ENCODE measurements at regions not wholly inside any gene's neighbourhood (a gene's known extent, or its start where the extent isn't known, plus 50 kb on each side); places are given as distances from the start of the nearest gene placed in this dataset.

DNA sequence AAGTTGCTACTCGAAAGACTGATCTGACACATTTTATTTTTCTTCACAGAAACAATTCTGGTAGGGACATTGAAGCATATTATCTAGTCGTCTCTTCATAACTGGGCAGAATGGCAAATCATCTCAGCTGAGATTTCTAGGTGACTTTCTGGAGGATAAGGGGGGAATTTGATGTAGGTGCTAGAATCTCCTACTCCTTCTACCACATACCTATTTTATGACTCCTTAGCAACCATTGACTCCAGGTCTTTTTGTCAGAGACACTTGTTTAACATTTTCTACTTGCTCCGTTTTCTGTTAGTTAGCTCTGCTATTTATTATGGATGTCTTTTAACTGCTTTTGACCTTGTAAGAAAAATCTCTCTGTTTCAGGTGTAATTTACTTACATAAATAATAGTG is 380.9 kb upstream of the SEMA3C start:
- TF ChIP-seq, protein P1, sequence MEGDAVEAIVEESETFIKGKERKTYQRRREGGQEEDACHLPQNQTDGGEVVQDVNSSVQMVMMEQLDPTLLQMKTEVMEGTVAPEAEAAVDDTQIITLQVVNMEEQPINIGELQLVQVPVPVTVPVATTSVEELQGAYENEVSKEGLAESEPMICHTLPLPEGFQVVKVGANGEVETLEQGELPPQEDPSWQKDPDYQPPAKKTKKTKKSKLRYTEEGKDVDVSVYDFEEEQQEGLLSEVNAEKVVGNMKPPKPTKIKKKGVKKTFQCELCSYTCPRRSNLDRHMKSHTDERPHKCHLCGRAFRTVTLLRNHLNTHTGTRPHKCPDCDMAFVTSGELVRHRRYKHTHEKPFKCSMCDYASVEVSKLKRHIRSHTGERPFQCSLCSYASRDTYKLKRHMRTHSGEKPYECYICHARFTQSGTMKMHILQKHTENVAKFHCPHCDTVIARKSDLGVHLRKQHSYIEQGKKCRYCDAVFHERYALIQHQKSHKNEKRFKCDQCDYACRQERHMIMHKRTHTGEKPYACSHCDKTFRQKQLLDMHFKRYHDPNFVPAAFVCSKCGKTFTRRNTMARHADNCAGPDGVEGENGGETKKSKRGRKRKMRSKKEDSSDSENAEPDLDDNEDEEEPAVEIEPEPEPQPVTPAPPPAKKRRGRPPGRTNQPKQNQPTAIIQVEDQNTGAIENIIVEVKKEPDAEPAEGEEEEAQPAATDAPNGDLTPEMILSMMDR (IDR thresholded peaks at IDR 0.05): no peak
- TF ChIP-seq POLR2A (IDR thresholded peaks at IDR 0.05) (no peak), POLR2AphosphoS5 (IDR thresholded peaks at IDR 0.05) (no peak)
